ENCODE measurements at regions not wholly inside any gene's neighbourhood (a gene's known extent, or its start where the extent isn't known, plus 50 kb on each side); places are given as distances from the start of the nearest gene placed in this dataset.

- no peak for TF ChIP-seq POLR2AphosphoS5 (IDR thresholded peaks at IDR 0.05; ENCODE audit: low read depth, low read length)
- TF ChIP-seq REST (IDR thresholded peaks at IDR 0.05; ENCODE audit: insufficient read depth in 1 of 2, low read depth in 2 of 2, low read length in 2 of 2): no peak
- TF ChIP-seq SIN3A (IDR thresholded peaks at IDR 0.05; ENCODE audit: borderline replicate concordance, insufficient read depth, low read length): no peak
- no peak for TF ChIP-seq FOXP2 (optimal IDR thresholded peaks at IDR 0.05; ENCODE audit: borderline replicate concordance, extremely low read depth, extremely low read length, insufficient read depth)
- TF ChIP-seq TAF1 (IDR thresholded peaks at IDR 0.05; ENCODE audit: borderline replicate concordance, insufficient read depth, low read length): no peak
Observed at GRCh38 chr6:45732731-45733130, 282.9 kb downstream of the CLIC5 start.

- TF ChIP-seq POLR2AphosphoS5 (IDR thresholded peaks at IDR 0.05; ENCODE audit: low read depth, low read length): no peak
- TF ChIP-seq SIN3A (IDR thresholded peaks at IDR 0.05; ENCODE audit: borderline replicate concordance, insufficient read depth, low read length): no peak
- no peak for TF ChIP-seq FOXP2 (optimal IDR thresholded peaks at IDR 0.05; ENCODE audit: borderline replicate concordance, extremely low read depth, extremely low read length, insufficient read depth)
- TF ChIP-seq TAF1 (IDR thresholded peaks at IDR 0.05; ENCODE audit: borderline replicate concordance, insufficient read depth, low read length): no peak
- TF ChIP-seq REST (IDR thresholded peaks at IDR 0.05; ENCODE audit: insufficient read depth in 1 of 2, low read depth in 2 of 2, low read length in 2 of 2): no peak
Observed at GRCh38 chr6:45730232-45730631, 285.4 kb downstream of the CLIC5 start.

GRCh38 chr6:45728674-45729073 is 287.0 kb downstream of the CLIC5 start:
- TF ChIP-seq TAF1 (IDR thresholded peaks at IDR 0.05; ENCODE audit: borderline replicate concordance, insufficient read depth, low read length) (no peak), REST (IDR thresholded peaks at IDR 0.05; ENCODE audit: insufficient read depth in 1 of 2, low read depth in 2 of 2, low read length in 2 of 2) (no peak), FOXP2 (optimal IDR thresholded peaks at IDR 0.05; ENCODE audit: borderline replicate concordance, extremely low read depth, extremely low read length, insufficient read depth) (no peak), POLR2AphosphoS5 (IDR thresholded peaks at IDR 0.05; ENCODE audit: low read depth, low read length) (no peak), SIN3A (IDR thresholded peaks at IDR 0.05; ENCODE audit: borderline replicate concordance, insufficient read depth, low read length) (no peak)

- no peak for TF ChIP-seq POLR2AphosphoS5 (IDR thresholded peaks at IDR 0.05; ENCODE audit: low read depth, low read length)
Observed at GRCh38 chr6:45727819-45728449, 287.7 kb downstream of the CLIC5 start.

GRCh38 chr6:45727228-45727627 is 288.4 kb downstream of the CLIC5 start:
- TF ChIP-seq FOXP2 (optimal IDR thresholded peaks at IDR 0.05; ENCODE audit: borderline replicate concordance, extremely low read depth, extremely low read length, insufficient read depth) (no peak), POLR2AphosphoS5 (IDR thresholded peaks at IDR 0.05; ENCODE audit: low read depth, low read length) (no peak), SIN3A (IDR thresholded peaks at IDR 0.05; ENCODE audit: borderline replicate concordance, insufficient read depth, low read length) (no peak), REST (IDR thresholded peaks at IDR 0.05; ENCODE audit: insufficient read depth in 1 of 2, low read depth in 2 of 2, low read length in 2 of 2) (no peak), TAF1 (IDR thresholded peaks at IDR 0.05; ENCODE audit: borderline replicate concordance, insufficient read depth, low read length) (no peak)
